Skeletal muscle tissue (tissue), 3 donors: ENCODE measurements at regions not wholly inside any gene's neighbourhood (a gene's known extent, or its start where the extent isn't known, plus 50 kb on each side); places are given as distances from the start of the nearest gene placed in this dataset.

Experiments used
- H3K27ac ChIP-seq: one replicate; pipeline ENCODE4 v1.7.0; 2013; ENCODE audit warnings: mild to moderate bottlenecking, low read depth, low read length, inconsistent platforms
- H3K27me3 ChIP-seq, 3 donors: one replicate each; pipeline ENCODE4 v1.7.0; 2013; ENCODE audit warnings: low read length in 3 of 3; ENCODE audit not compliant: control insufficient read depth in 3 of 3, insufficient read depth in 3 of 3
- H3K36me3 ChIP-seq, 3 donors: one replicate each; pipeline ENCODE4 v1.7.0; 2013; ENCODE audit warnings: low read length in 3 of 3; ENCODE audit not compliant: control insufficient read depth in 3 of 3, insufficient read depth in 3 of 3
- H3K4me1 ChIP-seq, 3 donors: one replicate each; pipeline ENCODE4 v1.7.0; 2013; ENCODE audit warnings: low read length in 3 of 3, mild to moderate bottlenecking in 3 of 3; ENCODE audit not compliant: control insufficient read depth in 3 of 3, insufficient read depth in 3 of 3
- H3K4me3 ChIP-seq, 3 donors: one replicate each; pipeline ENCODE4 v1.7.0; 2013; ENCODE audit warnings: low read length in 3 of 3
- H3K9ac ChIP-seq, 3 donors: one replicate each; pipeline ENCODE4 v1.7.0; 2013; ENCODE audit warnings: low read length in 3 of 3, mild to moderate bottlenecking in 3 of 3, moderate library complexity in 2 of 3, low read depth in 1 of 3
- H3K9me3 ChIP-seq, 3 donors: one replicate each; pipeline ENCODE4 v1.7.0; 2013; ENCODE audit warnings: low read length in 3 of 3; ENCODE audit not compliant: control insufficient read depth in 3 of 3
- donor health status: Osteomylitis.

DNA sequence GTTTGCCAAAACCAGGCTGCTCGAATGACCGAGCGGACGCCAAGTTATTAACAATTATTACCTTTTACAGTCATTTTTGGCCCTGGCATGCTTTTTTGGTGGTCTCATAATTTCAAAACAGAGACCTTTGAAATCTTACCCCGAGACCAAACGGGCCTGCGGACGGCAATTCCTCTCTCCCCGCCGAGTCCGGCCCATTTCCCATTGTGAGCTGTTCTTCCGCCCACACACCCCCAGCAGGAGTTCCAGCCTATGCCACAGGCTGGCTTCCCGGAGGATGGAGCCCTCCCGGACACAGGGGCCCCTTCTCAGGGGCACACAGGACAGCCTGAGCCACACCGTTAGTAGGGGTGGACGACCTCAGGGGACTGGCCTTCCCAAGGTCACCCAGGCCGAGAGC is 130.7 kb downstream of the C16orf95 start:
- peaks cover 8 to 11% (median 9%) of the 10 kb centered on the region in 3 donors for H3K9me3 ChIP-seq

DNA sequence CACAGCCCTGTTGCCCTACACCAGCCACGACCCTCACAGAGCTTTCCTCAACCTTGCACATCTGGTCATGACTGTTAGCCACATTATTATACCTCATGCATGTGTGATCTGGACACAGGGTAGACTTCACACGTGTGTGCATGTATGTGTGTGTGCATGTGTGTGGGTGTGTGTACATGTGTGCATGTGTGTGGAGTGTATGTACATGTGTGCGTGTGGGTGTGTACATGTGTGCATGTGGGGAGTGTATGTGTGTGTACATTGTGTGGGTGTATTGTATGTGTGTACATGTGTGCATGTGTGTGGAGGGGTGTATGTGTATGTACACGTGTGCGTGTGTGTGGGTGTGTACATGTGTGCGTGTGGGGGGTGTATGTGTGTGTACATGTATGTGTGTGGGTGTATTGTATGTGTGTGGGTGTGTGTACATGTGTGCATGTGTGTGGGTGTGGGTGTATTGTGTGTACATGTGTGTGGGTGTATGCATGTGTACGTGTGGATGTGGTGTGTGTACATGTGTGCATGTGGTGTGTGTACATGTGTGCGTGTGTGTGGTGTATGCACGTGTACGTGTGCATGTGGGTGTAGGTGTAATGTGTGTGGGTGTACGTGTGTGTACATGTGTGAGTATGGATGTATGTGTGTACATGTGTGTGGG is 130.2 kb downstream of the C16orf95 start:
- H3K9ac ChIP-seq: no peak overlapping the region
- peaks cover 0 to 10% (median 0%) of the 10 kb centered on the region in 3 donors for H3K27me3 ChIP-seq
- no peak overlapping the region for H3K4me3 ChIP-seq
- H3K9me3 ChIP-seq: peaks cover 8 to 11% (median 9%) of the 10 kb centered on the region in 3 donors
- H3K4me1 ChIP-seq: no peaks in the 10 kb centered on the region
- no peaks in the 10 kb centered on the region for H3K36me3 ChIP-seq
- H3K27ac ChIP-seq: no peak overlapping the region

More for the DNA sequence above, 130.7 kb downstream of the C16orf95 start:
- Histone ChIP-seq H3K4me1 (no peaks in the 10 kb centered on the region), H3K9ac (no peak overlapping the region), H3K36me3 (no peaks in the 10 kb centered on the region), H3K27ac (no peak overlapping the region), H3K27me3 (peaks cover 0 to 10% (median 0%) of the 10 kb centered on the region in 3 donors), H3K4me3 (no peak overlapping the region)

GRCh38 chr16:87188104-87188503 is 129.1 kb downstream of the C16orf95 start:
- H3K27me3 ChIP-seq: peaks cover 0 to 10% (median 0%) of the 10 kb centered on the region in 3 donors
- no peaks in the 10 kb centered on the region for H3K36me3 ChIP-seq
- H3K4me1 ChIP-seq: no peaks in the 10 kb centered on the region
- H3K9me3 ChIP-seq: peaks cover 8 to 11% (median 9%) of the 10 kb centered on the region in 3 donors
- no peak overlapping the region for H3K27ac ChIP-seq
- H3K9ac ChIP-seq: no peak overlapping the region
- H3K4me3 ChIP-seq: no peak overlapping the region

DNA sequence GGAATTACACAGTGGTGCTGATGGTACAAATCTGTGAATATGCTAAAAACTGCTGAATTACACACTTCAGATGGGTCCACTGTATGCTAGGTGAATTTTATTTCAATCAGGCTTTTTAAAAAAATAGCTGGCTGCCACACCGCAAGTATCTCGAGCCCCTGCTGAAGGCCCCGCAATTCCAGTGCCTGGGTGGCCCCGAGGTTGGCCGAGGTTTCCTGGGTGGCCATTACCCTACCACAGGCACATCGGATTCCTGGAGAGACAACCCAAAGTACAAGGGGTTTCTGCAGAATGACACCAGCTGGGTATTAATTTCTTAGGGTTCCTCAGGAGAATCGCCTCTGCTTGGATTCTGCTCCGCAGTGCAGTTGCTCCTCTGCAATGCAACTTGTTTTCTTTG is 127.8 kb downstream of the C16orf95 start:
- Histone ChIP-seq H3K9me3 (peaks cover 8 to 11% (median 9%) of the 10 kb centered on the region in 3 donors), H3K9ac (no peak overlapping the region), H3K36me3 (no peaks in the 10 kb centered on the region), H3K4me1 (no peaks in the 10 kb centered on the region), H3K27me3 (peaks cover 0 to 5% (median 0%) of the 10 kb centered on the region in 3 donors), H3K27ac (no peak overlapping the region), H3K4me3 (no peak overlapping the region)

- Histone ChIP-seq H3K27ac (no peak overlapping the region), H3K4me3 (no peak overlapping the region), H3K27me3 (peaks cover 0 to under 1% (median 0%) of the 10 kb centered on the region in 3 donors), H3K4me1 (no peaks in the 10 kb centered on the region), H3K36me3 (no peaks in the 10 kb centered on the region), H3K9me3 (peaks cover 8 to 11% (median 9%) of the 10 kb centered on the region in 3 donors), H3K9ac (no peak overlapping the region)
Measured at GRCh38 chr16:87190288-87191230, 126.6 kb downstream of the C16orf95 start.

- Histone ChIP-seq H3K4me3 (no peak overlapping the region), H3K27me3 (peaks cover 0 to 3% (median 0%) of the 10 kb centered on the region in 3 donors), H3K9ac (no peak overlapping the region), H3K9me3 (peaks cover 8 to 11% (median 9%) of the 10 kb centered on the region in 3 donors), H3K27ac (no peak overlapping the region), H3K4me1 (no peaks in the 10 kb centered on the region), H3K36me3 (no peaks in the 10 kb centered on the region)
Measured at GRCh38 chr16:87192452-87193073, 124.6 kb downstream of the C16orf95 start.

DNA sequence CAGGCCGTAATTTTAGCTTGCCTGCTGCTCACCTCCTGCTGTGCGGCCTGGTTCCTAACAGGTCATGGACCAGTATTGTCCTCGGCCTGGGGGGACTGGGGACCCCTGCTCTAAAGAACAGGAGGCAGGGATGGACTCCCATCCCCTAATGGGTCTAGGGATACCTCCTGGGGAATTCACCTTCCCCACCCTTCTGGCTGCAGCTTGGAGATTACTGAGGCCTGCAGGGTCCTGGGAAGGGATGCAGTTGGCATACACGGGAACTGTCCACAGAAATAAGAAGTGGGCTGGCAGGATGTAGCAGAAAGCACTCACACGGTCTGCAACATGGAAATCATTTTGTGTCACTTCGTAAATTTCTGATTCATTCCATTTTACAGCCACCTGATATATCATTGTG is 123.0 kb downstream of the C16orf95 start:
- Histone ChIP-seq H3K4me1 (no peaks in the 10 kb centered on the region), H3K36me3 (no peaks in the 10 kb centered on the region), H3K9me3 (peaks cover 8 to 11% (median 9%) of the 10 kb centered on the region in 3 donors), H3K27me3 (peaks cover 0 to 7% (median 0%) of the 10 kb centered on the region in 3 donors), H3K9ac (no peak overlapping the region), H3K27ac (no peak overlapping the region), H3K4me3 (no peak overlapping the region)

DNA sequence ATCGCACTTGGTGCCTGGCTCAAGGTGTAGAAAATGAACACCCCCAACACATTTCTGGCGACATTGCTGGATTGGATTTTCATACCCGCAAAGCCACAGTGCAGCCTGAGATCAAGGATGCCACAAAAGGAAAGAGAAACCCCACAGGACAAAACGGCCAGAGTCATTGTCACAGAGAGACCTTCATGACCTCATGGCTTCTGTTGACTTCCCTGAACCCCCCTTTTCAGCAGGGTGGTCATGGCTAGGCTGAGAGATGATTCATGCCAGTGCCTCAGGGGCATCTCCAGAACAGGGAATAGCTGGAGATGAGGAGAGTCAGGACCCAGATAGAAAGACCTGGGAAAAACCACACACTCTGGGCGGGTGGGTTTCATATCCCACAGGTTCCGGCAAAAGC is 122.0 kb downstream of the C16orf95 start:
- no peaks in the 10 kb centered on the region for H3K36me3 ChIP-seq
- H3K4me3 ChIP-seq: no peak overlapping the region
- H3K9me3 ChIP-seq: peaks cover 3 to 5% (median 4%) of the 10 kb centered on the region in 3 donors
- no peak overlapping the region for H3K9ac ChIP-seq
- no peaks in the 10 kb centered on the region for H3K4me1 ChIP-seq
- H3K27ac ChIP-seq: no peak overlapping the region
- peaks cover 0 to 12% (median 0%) of the 10 kb centered on the region in 3 donors for H3K27me3 ChIP-seq

DNA sequence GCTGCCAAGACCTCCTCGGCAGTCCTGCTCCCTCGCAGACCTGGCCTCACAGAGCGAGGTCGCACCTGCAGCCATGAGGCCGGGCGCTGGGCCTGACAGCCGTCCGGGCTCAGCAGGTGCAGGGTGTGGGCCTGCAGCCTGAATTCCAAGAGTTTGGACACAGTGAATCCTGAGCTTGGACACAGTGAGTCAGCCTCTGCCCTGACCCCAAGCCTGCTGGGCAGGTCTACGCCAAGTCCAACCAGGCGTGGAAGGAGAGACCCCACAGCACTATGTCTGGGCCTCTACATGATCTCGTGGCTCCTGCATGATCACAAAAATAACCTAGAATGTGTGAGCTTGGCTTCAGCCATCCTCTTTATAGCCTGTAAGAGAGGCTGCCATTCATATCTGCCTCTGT is 121.0 kb downstream of the C16orf95 start:
- no peaks in the 10 kb centered on the region for H3K4me1 ChIP-seq

More for the DNA sequence above, 121.0 kb downstream of the C16orf95 start:
- peaks cover 0 to 14% (median 0%) of the 10 kb centered on the region in 3 donors for H3K27me3 ChIP-seq
- H3K27ac ChIP-seq: no peak overlapping the region
- H3K9ac ChIP-seq: no peak overlapping the region
- H3K9me3 ChIP-seq: no peaks in the 10 kb centered on the region
- no peaks in the 10 kb centered on the region for H3K36me3 ChIP-seq
- H3K4me3 ChIP-seq: no peak overlapping the region
